ENCODE measurements at regions not wholly inside any gene's neighbourhood (a gene's known extent, or its start where the extent isn't known, plus 50 kb on each side); places are given as distances from the start of the nearest gene placed in this dataset.
A peak's percentile ranks its signal among the peaks of the same experiment; 100 is the strongest.

GRCh38 chr3:74539876-74540275, 74.6 kb downstream of the CNTN3 start:
- DNase-seq (ENCODE audit: low read depth), result no peak
- no peak overlapping the region for H3K4me3 ChIP-seq (ENCODE audit: low read length)
- no peak for TF ChIP-seq CTCF (conservative IDR thresholded peaks at IDR 0.05; ENCODE audit: low read depth, low read length)

GRCh38 chr3:74538669-74539068, 75.8 kb downstream of the CNTN3 start:
- DNase-seq (ENCODE audit: low read depth), result no peak
- H3K4me3 ChIP-seq (ENCODE audit: low read length), result no peak overlapping the region
- no peak for TF ChIP-seq CTCF (conservative IDR thresholded peaks at IDR 0.05; ENCODE audit: low read depth, low read length)

- H3K4me3 ChIP-seq (ENCODE audit: low read length), result no peak overlapping the region
- TF ChIP-seq CTCF (conservative IDR thresholded peaks at IDR 0.05; ENCODE audit: low read depth, low read length), result no peak
- no peak for DNase-seq (ENCODE audit: low read depth)
These were observed 76.6 kb downstream of the CNTN3 start for GRCh38 chr3:74537857-74538256.

DNA sequence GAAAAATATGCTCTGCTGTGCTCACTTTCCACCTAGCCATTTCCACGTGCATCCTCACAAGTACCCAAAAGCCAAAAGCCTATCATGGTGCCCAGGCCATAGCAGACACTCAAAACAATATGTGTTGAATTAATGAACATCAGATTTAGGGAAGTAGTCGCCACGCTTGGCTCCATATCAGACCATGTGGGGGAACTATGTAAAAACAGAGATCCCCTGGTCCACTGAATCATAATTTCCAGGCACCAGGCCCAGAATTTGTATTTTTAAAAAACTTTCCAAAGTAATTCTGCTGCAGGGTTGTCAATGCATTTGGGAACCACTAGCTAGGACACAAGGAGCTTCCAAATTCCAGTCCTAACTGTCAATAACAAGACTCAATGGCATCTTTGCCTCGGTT, 77.3 kb downstream of the CNTN3 start:
- no peak for TF ChIP-seq CTCF (conservative IDR thresholded peaks at IDR 0.05; ENCODE audit: low read depth, low read length)
- H3K4me3 ChIP-seq (ENCODE audit: low read length), result no peak overlapping the region

DNA sequence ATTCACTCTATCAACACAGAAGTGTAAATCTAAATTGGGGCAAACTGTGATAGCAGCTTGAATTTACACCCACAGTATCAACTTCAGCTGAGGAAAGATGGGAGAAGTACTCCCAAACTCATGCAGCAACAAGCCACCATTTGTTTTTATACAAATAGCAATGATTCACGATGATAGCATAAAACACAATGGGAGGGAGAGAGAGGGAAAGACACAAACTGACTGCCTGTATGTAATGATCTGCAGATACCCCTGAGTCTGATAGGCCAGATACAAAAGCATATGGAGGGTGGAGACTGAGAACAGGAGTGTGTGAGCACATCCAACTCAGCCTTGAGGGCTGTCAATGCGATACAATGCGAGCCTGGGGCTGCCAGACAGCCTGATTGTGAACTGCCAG, 79.2 kb downstream of the CNTN3 start:
- no peak for DNase-seq (ENCODE audit: low read depth)
- no peak overlapping the region for H3K4me3 ChIP-seq (ENCODE audit: low read length)
- no peak for TF ChIP-seq CTCF (conservative IDR thresholded peaks at IDR 0.05; ENCODE audit: low read depth, low read length)

More for the DNA sequence above, 77.3 kb downstream of the CNTN3 start:
- DNase-seq (ENCODE audit: low read depth), result no peak

GRCh38 chr3:74534611-74535010, 79.8 kb downstream of the CNTN3 start:
- no peak overlapping the region for H3K4me3 ChIP-seq (ENCODE audit: low read length)
- DNase-seq (ENCODE audit: low read depth), result no peak
- TF ChIP-seq CTCF (conservative IDR thresholded peaks at IDR 0.05; ENCODE audit: low read depth, low read length), result no peak

- no peak for TF ChIP-seq CTCF (conservative IDR thresholded peaks at IDR 0.05; ENCODE audit: low read depth, low read length)
- peak; percentile 6 for DNase-seq (ENCODE audit: low read depth)
- H3K4me3 ChIP-seq (ENCODE audit: low read length), result no peak overlapping the region
These were observed 82.0 kb downstream of the CNTN3 start for GRCh38 chr3:74532446-74532845.
